NCI-H2196 (cell line): ENCODE measurements at regions not wholly inside any gene's neighbourhood (a gene's known extent, or its start where the extent isn't known, plus 50 kb on each side); places are given as distances from the start of the nearest gene placed in this dataset.
A peak's percentile ranks its signal among the peaks of the same experiment; 100 is the strongest.

ENCODE experiments used
- DNase-seq: peaks from one replicate; lab custom pipeline; 2025; ENCODE audit not compliant: unreplicated experiment; lab: John Stamatoyannopoulos, UW

GRCh38 chr20:10802236-10802635 lies 128.4 kb upstream of the JAG1 start:
- DNase-seq: no peak

DNA sequence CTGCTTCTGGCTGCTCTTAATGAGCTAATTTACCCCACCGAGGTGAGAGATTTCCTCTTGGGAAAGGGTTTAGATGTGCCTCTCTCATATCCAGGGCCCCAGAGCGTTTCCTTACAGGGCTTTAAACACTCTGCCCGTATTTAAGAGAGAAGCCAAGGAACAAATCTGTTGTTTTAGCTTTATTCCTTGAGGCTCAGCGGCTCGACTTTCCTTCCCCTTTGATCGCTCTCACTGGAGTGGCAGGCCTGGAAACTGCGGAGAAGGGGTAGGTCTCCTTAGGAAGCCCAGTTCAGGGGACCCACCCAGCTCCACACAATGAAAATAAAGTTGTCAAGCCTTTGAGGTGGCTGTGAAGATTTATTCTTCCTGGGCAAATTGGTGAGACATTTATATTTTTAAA lies 132.0 kb upstream of the JAG1 start:
- DNase-seq: no peak

GRCh38 chr20:10806539-10806938 lies 132.7 kb upstream of the JAG1 start:
- no peak for DNase-seq

GRCh38 chr20:10807013-10807412 lies 133.2 kb upstream of the JAG1 start:
- no peak for DNase-seq

DNA sequence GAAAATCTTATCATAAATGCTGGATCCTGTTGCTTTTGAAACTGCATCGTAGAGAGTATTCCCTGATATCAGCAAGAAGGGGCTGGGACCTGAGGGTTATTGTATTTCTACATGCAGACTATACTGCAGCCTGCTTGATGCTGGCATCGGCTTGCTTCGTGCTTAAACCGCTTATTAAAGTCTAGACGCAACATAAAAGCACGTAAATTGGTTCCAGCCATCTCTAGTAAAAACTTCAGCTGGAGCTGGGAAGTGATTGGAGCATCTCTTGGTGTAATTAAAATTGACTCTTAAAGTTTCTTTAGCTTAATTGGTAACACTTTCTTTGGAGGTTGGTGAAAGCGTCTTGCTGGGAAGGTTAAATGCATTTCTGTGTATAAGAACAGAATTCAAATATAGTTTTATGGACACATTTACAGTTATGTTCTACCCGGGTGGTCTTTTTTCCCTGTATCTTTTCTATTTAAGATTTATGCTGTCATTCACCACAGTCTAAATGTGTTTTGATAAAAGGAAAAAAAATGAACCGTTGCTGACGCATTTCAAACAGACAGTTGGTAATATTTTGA lies 139.0 kb upstream of the JAG1 start:
- no peak for DNase-seq

DNA sequence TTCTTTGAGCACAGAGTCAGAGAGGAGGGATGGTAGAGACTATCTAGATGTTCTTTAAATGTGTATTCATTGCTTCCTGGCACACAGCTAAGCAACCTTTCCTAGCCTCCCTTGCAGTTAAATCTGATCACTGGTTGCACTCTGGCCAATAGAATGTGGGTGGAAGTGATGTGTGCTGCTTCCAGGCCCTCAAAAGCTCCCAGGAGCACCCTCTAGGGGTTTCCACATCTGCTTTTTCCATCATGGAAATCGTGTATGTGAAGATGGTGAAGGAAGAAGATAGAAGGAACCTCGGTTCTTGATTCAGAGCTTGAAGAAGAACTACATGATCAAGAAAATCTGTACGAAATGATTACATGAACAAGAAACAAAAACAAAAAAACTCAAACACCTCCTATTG lies 149.8 kb upstream of the JAG1 start:
- no peak for DNase-seq

- DNase-seq: no peak
These were observed 151.1 kb upstream of the JAG1 start for GRCh38 chr20:10824750-10825500.

DNA sequence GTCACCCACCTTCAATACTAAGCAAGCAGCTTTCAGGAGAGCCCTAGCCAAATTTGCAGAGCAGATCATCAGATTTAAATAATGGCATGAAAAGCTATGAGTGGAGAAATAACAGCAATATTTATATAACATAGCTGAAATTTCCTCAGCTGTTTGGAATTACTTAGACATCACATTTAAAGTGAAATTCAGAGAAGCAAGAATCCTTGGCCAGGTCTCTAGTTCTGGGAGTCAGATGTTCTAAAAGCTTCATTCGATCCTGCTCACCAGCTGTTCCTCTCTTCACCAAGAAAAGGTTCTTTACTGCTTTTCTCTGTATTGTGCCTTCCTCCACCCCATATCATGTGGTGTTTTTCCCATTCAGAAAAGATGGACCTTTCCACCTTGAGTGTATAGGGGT lies 152.3 kb upstream of the JAG1 start:
- DNase-seq: no peak

- DNase-seq: no peak
These were observed 154.4 kb upstream of the JAG1 start for GRCh38 chr20:10828180-10828579.

- DNase-seq: no peak
These were observed 158.3 kb upstream of the JAG1 start for GRCh38 chr20:10832141-10832540.

DNA sequence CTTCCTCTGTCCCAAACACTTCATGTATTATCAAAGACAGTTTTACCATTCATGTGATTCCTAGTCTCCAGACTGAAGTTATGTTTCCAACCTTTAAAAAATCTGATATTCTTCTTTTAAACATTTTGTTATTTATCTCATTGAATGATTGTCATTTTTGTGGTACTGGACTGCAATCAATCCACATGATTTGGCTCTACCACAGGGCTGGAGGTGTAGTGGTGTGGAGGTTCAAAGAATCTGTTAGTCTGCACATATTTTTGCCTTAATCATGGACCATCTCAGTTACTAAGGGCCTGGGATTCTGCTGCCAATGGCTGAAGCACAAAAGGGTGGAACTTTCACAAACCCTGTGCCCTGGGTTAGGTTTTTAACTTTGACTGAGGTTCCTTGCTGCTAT lies 164.1 kb upstream of the JAG1 start:
- no peak for DNase-seq

GRCh38 chr20:10842116-10842515 lies 168.3 kb upstream of the JAG1 start:
- DNase-seq: peak; percentile 19

DNA sequence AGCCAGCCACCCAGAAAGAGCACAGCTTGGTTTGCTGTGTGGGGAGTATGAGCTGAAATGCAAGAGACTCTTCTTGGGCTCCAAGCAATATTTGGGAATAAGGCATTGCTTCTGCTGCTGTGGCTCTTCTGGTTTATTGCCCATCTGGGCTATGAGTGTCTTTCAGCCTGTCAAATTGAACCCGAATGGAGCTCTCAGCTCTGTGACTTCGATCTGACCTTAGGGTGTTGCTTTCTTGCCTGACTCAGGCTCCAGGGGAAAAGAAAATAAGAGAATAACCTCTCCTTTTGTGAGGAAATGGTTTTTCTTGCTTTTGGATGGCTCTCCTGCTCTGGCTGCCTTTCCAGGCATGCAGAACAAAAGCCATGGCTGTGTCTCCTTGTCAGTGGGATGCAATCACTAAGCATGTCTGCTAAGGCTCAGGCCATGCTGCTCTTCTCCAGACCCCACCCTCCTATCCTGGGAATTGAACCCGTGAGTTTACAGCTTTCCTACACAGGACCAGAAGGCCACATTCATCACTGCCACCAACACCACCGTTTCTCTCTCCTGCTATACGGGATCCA lies 169.4 kb upstream of the JAG1 start:
- DNase-seq: no peak

GRCh38 chr20:10846766-10847165 lies 173.0 kb upstream of the JAG1 start:
- no peak for DNase-seq

- no peak for DNase-seq
These were observed 175.1 kb upstream of the JAG1 start for GRCh38 chr20:10848810-10849370.

DNA sequence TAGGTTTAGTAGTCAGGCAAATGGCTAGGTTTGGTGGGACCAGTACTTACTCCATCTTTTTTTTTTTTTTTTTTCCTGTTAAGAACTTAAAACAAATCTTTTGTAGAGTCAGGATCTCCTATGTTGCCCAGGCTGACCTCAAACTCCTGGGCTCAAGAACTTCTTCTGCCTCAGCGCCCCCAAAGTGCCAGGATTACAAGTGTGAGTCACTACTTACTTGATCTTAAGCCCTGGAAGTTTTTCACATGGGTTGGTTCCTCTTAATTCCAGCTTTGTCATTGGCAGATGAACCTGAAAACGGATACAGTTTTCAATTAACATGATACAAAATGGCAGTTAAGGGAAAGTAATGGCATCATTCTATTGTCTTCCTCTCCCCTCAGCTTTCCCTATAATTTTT lies 179.4 kb upstream of the JAG1 start:
- no peak for DNase-seq

DNA sequence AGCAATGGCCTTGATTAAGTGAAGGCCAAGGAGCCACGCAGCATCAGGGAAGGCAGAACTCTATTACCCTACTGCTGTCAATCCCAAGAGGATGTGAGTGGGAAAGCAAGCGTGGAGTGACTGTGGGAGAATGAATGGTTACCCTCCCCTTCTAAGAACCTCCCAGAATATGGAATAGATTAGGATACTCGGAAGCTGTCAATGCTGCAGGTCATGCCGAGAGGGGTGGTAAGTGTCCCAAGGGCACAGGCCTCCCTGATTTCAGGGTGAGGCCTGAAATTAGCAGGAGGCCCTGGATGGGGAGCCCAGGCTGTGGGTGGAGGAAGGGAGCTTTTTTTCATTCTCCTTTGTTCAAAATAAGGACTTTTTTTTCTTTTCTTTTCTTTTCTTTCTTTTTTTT lies 179.9 kb upstream of the JAG1 start:
- no peak for DNase-seq

GRCh38 chr20:10854976-10855375 lies 181.2 kb upstream of the JAG1 start:
- DNase-seq: no peak

DNA sequence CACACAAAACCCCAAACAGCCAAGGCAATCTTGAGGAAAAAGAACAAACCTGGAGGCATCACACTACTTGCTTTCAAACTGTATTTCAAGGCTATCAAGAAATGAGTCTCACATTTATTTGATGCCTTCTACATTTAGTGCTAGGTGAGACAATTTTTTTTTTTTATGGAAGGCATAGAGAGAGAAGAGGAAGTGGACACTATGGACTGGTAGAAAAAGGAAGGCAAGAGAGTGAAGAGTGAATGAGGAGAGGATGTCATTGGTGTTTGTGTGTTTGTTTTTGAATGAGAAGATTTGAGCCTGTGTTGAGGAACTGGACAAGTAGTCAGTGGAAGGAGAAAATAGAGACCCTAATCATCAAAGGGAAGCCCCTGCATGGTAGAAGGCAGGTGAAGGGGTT lies 182.0 kb upstream of the JAG1 start:
- no peak for DNase-seq

GRCh38 chr20:10856237-10857015 lies 182.6 kb upstream of the JAG1 start:
- no peak for DNase-seq

DNA sequence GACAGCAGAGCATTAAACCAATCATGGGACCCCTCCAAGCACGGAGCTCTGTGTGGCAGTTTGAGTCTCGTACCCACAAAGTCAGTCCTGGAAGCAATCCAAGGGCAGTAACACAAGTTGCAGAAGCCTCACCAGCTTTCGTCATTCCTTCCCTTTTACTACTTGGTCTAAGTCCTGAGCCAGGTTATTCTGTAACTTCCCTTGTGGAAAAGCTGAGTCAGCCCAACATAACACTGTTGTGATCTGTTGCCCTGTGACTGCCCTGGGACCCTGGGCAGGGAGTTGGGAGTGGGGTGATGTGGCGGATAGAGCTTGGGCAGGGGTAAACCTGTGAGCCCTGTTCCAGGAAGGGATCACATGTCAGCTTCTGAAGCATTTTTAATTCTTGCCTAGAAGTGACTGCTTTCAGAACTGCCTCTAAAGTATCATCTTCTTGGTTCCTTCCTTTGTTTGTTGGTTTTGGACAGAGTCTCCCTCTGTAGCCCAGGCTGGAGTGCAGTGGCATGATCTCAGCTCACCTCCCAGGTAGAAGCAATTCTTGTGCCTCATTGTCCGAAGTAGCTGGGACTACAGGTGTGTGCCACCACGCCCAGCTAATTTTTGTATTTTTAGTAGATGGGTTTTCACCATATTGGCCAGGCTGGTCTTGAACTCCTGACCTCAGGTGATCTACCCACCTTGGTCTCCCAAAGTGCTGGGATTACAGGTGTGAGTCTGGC lies 183.7 kb upstream of the JAG1 start:
- no peak for DNase-seq
